ENCODE measurements at regions not wholly inside any gene's neighbourhood (a gene's known extent, or its start where the extent isn't known, plus 50 kb on each side); places are given as distances from the start of the nearest gene placed in this dataset.

DNA sequence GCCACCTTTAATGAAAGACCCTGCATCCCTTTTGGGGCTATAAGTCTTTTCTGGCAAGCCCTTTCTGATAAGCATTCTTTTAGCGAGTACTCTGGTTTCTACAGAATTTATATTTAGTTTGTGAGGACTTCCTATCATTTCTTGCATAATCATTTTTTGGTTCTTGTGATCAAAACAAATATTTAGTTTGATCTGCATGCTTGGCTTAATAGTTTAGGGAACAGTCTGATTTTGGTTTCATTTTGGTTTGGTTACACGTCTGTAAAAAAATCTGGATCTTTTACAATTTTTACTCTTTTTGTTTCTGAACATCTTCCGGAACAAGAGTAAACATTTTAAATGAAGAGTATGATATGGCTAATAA is 1074.4 kb downstream of the CDH9 start:
- no peaks in the 10 kb centered on the region for H3K27me3 ChIP-seq (ENCODE audit: control insufficient read depth, insufficient read depth, low read length)
- no peak overlapping the region for H3K4me2 ChIP-seq (ENCODE audit: low read depth, low read length)
- DNase-seq: no peak
- H3K4me1 ChIP-seq (ENCODE audit: control insufficient read depth, insufficient read depth, low read length): no peaks in the 10 kb centered on the region
- no CpG with 5 or more reads among the region's 3 CpGs for WGBS, 2 experiments (ENCODE audit: extremely low coverage in 2 of 2, insufficient read length in 1 of 2)
- H2BK15ac ChIP-seq (ENCODE audit: low read depth, low read length): no peak overlapping the region
- intact Hi-C loops (cut with micrococcal nuclease): no loop called here
- H4K8ac ChIP-seq (ENCODE audit: low read depth in 2 of 2, low read length in 2 of 2): no peak overlapping the region
- dilution Hi-C loops (cut with HindIII; ENCODE audit: low sequenced_read_pairs, unreplicated experiment): no loop called here
- CTCF ChIA-PET: no interaction called here
- in situ Hi-C loops (cut with MboI; ENCODE audit: low sequenced_read_pairs): no loop called here
- no peak overlapping the region for H2BK20ac ChIP-seq (ENCODE audit: low read depth, low read length)
- H3K18ac ChIP-seq (ENCODE audit: low read depth, low read length): no peak overlapping the region
- no peak overlapping the region for H3K14ac ChIP-seq (replicated peaks; ENCODE audit: low read depth, low read length)
- no peak overlapping the region for H4K91ac ChIP-seq (ENCODE audit: insufficient read depth, low read depth, low read length)
- no peak overlapping the region for H2BK120ac ChIP-seq (ENCODE audit: low read depth, low read length)
- no peak overlapping the region for H3K9ac ChIP-seq (ENCODE audit: low read depth, low read length)
- BruUV-seq (replicated peaks): no TSS peak
- POLR2A ChIA-PET (ENCODE audit: unreplicated experiment): no interaction called here
- H2AK5ac ChIP-seq (ENCODE audit: low read depth, low read length): no peak overlapping the region
- H3K79me1 ChIP-seq (ENCODE audit: low read depth in 1 of 2, low read length in 2 of 2): no peaks in the 10 kb centered on the region
- no peak overlapping the region for H3K4me3 ChIP-seq (ENCODE audit: insufficient read depth, low read depth, low read length)
- H3K23ac ChIP-seq (ENCODE audit: low read depth, low read length): no peak overlapping the region
- peaks cover 3% of the 10 kb centered on the region; the same call in 1 of the 2 replicates for H3K9me3 ChIP-seq (ENCODE audit: control insufficient read depth, insufficient read depth, low read length)
- no peak for ATAC-seq (ENCODE audit: low read depth)
- H2BK5ac ChIP-seq (ENCODE audit: low read depth, low read length, poor library complexity, severe bottlenecking): no peak overlapping the region
- H4K5ac ChIP-seq (ENCODE audit: low read depth, low read length): no peak overlapping the region
- H3K27ac ChIP-seq (ENCODE audit: insufficient read depth, low read length): no peak overlapping the region
- H2AFZ ChIP-seq (replicated peaks; ENCODE audit: low read length, poor library complexity): no peak overlapping the region
- no peak overlapping the region for H3K56ac ChIP-seq (ENCODE audit: extremely low read depth, insufficient read depth, low read length)
- no peaks in the 10 kb centered on the region for H4K20me1 ChIP-seq (ENCODE audit: insufficient read depth, low read length)
- TF ChIP-seq RCOR1 (IDR thresholded peaks at IDR 0.05; ENCODE audit: insufficient replicate concordance, low read length): no peak
- TF ChIP-seq CHD1 (IDR thresholded peaks at IDR 0.05; ENCODE audit: low read depth, low read length): no peak
- no peak for TF ChIP-seq CEBPB (IDR thresholded peaks at IDR 0.05; ENCODE audit: low read depth, low read length)
- no peak for TF ChIP-seq POLR2A (IDR thresholded peaks at IDR 0.05; ENCODE audit: low read depth, low read length)
- H3K9me1 ChIP-seq (ENCODE audit: insufficient read depth, low read length): no peaks in the 10 kb centered on the region
- H2AK9ac ChIP-seq (replicated peaks; ENCODE audit: low read depth, low read length, poor library complexity): no peak overlapping the region
- H3K36me3 ChIP-seq (ENCODE audit: control insufficient read depth, insufficient read depth, low read length): no peaks in the 10 kb centered on the region
- H3K4ac ChIP-seq (ENCODE audit: low read depth, low read length): no peak overlapping the region

Data from IMR-90 (cell line).